ENCODE measurements at regions not wholly inside any gene's neighbourhood (a gene's known extent, or its start where the extent isn't known, plus 50 kb on each side); places are given as distances from the start of the nearest gene placed in this dataset.

DNA sequence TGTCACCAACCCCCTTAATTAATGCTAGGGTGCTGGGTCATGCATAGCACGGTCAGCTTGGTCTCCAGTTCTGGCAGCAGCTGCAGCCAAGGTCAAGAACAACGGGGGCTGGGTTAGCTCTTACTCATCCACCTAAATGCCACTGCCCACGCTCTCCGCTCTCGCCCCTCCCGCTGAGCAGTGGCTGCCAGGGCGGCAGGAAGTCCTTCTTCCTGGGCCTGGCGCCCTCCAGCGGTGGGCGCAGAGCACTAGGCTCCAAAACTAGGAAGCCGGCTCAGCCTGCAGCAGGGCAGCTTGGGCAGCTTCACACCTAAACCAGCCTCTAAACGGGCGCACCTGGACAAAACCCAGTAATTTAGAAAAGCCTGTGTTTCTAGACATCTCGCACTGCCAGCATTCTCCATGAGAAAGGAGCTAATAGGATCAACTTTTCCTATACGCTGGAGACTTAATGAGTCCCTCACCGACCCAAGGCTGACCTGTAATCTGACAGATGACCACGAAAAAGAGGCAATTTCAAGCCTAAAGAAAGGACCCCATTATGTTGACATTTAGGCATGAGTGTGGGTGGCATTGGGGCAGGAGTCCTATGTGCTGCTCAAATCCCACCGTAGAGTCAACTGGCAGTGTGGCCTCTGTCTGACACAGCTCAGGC lies 78.4 kb upstream of the LRRN2 start:
- TF ChIP-seq, protein P1, sequence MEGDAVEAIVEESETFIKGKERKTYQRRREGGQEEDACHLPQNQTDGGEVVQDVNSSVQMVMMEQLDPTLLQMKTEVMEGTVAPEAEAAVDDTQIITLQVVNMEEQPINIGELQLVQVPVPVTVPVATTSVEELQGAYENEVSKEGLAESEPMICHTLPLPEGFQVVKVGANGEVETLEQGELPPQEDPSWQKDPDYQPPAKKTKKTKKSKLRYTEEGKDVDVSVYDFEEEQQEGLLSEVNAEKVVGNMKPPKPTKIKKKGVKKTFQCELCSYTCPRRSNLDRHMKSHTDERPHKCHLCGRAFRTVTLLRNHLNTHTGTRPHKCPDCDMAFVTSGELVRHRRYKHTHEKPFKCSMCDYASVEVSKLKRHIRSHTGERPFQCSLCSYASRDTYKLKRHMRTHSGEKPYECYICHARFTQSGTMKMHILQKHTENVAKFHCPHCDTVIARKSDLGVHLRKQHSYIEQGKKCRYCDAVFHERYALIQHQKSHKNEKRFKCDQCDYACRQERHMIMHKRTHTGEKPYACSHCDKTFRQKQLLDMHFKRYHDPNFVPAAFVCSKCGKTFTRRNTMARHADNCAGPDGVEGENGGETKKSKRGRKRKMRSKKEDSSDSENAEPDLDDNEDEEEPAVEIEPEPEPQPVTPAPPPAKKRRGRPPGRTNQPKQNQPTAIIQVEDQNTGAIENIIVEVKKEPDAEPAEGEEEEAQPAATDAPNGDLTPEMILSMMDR (IDR thresholded peaks at IDR 0.05): peak; percentile 55 to 84 (median 76)
- TF ChIP-seq POLR2A (IDR thresholded peaks at IDR 0.05): no peak
- no peak for TF ChIP-seq POLR2AphosphoS5 (IDR thresholded peaks at IDR 0.05)
